Left lung (tissue), 4 donors: ENCODE measurements at regions not wholly inside any gene's neighbourhood (a gene's known extent, or its start where the extent isn't known, plus 50 kb on each side); places are given as distances from the start of the nearest gene placed in this dataset.

Experiments used
- ATAC-seq: fragments of 200-7000 bp; cut with Tn5 transposase; one replicate; pipeline ENCODE4 v1.9.1; 2020; ENCODE audit warnings: moderate library complexity
- DNase-seq, 4 donors: peaks; one replicate each; pipeline ENCODE4 v3.0.0-alpha.2; 2013 to 2020
- H3K27ac ChIP-seq, 2 donors: fragments of 200-600 bp; sonication (generic) in 1 of 2; one replicate each; pipeline versions ENCODE4 v1.5.0 to v1.8.0; 2020 to 2021
- H3K27me3 ChIP-seq, 2 donors: fragments of 200-600 bp; sonication (generic) in 1 of 2; one replicate each; pipeline versions ENCODE4 v1.5.0 to v1.8.0; 2020 to 2021
- H3K36me3 ChIP-seq, 2 donors: fragments of 200-600 bp; sonication (generic) in 1 of 2; one replicate each; pipeline versions ENCODE4 v1.5.0 to v1.8.0; 2020 to 2021
- H3K4me1 ChIP-seq, 2 donors: fragments of 200-600 bp; one replicate each; pipeline ENCODE4 v1.8.0; 2021
- H3K4me3 ChIP-seq, 2 donors: fragments of 200-600 bp; sonication (generic) in 1 of 2; one replicate each; pipeline versions ENCODE4 v1.5.0 to v1.8.0; 2020 to 2021; ENCODE audit warnings: mild to moderate bottlenecking in 1 of 2
- H3K9me3 ChIP-seq, 2 donors: fragments of 200-600 bp; sonication (generic) in 1 of 2; one replicate each; pipeline versions ENCODE4 v1.5.0 to v1.8.0; 2020 to 2021
- intact Hi-C, 2 donors: fragments of 100-400 bp; cut with DNase I; formaldehyde crosslinking; loops; one replicate each; pipeline versions ENCODE4 v1.11.2 to v1.14.2; 2022
- TF ChIP-seq, protein P1 (sequence below), 2 donors: fragments of 200-600 bp; sonication (generic) in 1 of 2; IDR thresholded peaks; one replicate each; pipeline versions ENCODE4 v1.5.0 to v1.8.0; 2021; ENCODE audit warnings: antibody characterized with exemption in 2 of 2
- donor health status: DM: no; HTN: yes; CAD: no.
- donor health status: DM: no; HTN: no; CAD: no.

GRCh38 chr9:129280236-129280622 lies 102.2 kb upstream of the IER5L start:
- H3K27ac ChIP-seq: no peak overlapping the region
- ATAC-seq (no peak), DNase-seq (no peak)
- no peaks in the 10 kb centered on the region for H3K9me3 ChIP-seq
- TF ChIP-seq, protein P1, sequence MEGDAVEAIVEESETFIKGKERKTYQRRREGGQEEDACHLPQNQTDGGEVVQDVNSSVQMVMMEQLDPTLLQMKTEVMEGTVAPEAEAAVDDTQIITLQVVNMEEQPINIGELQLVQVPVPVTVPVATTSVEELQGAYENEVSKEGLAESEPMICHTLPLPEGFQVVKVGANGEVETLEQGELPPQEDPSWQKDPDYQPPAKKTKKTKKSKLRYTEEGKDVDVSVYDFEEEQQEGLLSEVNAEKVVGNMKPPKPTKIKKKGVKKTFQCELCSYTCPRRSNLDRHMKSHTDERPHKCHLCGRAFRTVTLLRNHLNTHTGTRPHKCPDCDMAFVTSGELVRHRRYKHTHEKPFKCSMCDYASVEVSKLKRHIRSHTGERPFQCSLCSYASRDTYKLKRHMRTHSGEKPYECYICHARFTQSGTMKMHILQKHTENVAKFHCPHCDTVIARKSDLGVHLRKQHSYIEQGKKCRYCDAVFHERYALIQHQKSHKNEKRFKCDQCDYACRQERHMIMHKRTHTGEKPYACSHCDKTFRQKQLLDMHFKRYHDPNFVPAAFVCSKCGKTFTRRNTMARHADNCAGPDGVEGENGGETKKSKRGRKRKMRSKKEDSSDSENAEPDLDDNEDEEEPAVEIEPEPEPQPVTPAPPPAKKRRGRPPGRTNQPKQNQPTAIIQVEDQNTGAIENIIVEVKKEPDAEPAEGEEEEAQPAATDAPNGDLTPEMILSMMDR (IDR thresholded peaks at IDR 0.05): no peak
- no peak overlapping the region for H3K4me3 ChIP-seq
- no peaks in the 10 kb centered on the region for H3K27me3 ChIP-seq
- H3K36me3 ChIP-seq: no peaks in the 10 kb centered on the region
- peaks cover 11 to 28% of the 10 kb centered on the region in 2 donors for H3K4me1 ChIP-seq
- intact Hi-C loops: no loop called here

- peak in 1 of 4 donors; percentile 30 for DNase-seq
Measured at GRCh38 chr9:129278391-129279237, 100.6 kb upstream of the IER5L start.

GRCh38 chr9:129276486-129277230 lies 98.6 kb upstream of the IER5L start:
- intact Hi-C loops: no loop called here

More at GRCh38 chr9:129278391-129279237, 100.6 kb upstream of the IER5L start:
- Histone ChIP-seq H3K9me3 (no peaks in the 10 kb centered on the region), H3K4me3 (no peak overlapping the region), H3K36me3 (no peaks in the 10 kb centered on the region), H3K27me3 (no peaks in the 10 kb centered on the region), H3K27ac (no peak overlapping the region), H3K4me1 (peaks cover 11 to 23% of the 10 kb centered on the region in 2 donors)
- peak; percentile 8 for ATAC-seq
- intact Hi-C loops: no loop called here
- TF ChIP-seq, protein P1 (IDR thresholded peaks at IDR 0.05): no peak

GRCh38 chr9:129275626-129276247 lies 97.7 kb upstream of the IER5L start:
- TF ChIP-seq, protein P1 (IDR thresholded peaks at IDR 0.05): no peak
- Histone ChIP-seq H3K4me1 (peaks cover 3 to 4% of the 10 kb centered on the region in 2 donors), H3K27me3 (no peaks in the 10 kb centered on the region), H3K9me3 (no peaks in the 10 kb centered on the region), H3K27ac (no peak overlapping the region), H3K4me3 (no peak overlapping the region), H3K36me3 (no peaks in the 10 kb centered on the region)
- DNase-seq: peak in 2 of 4 donors; percentile 3 to 22
- no peak for ATAC-seq
- intact Hi-C loops: no loop called here

More at GRCh38 chr9:129276486-129277230, 98.6 kb upstream of the IER5L start:
- DNase-seq (peak in 2 of 4 donors; percentile 27 to 31), ATAC-seq (no peak)
- Histone ChIP-seq H3K9me3 (no peaks in the 10 kb centered on the region), H3K27ac (no peak overlapping the region), H3K4me1 (peaks cover 0 to 4% of the 10 kb centered on the region in 2 donors), H3K4me3 (no peak overlapping the region), H3K36me3 (no peaks in the 10 kb centered on the region), H3K27me3 (no peaks in the 10 kb centered on the region)
- TF ChIP-seq, protein P1 (IDR thresholded peaks at IDR 0.05): no peak
